HG02938 (cell line): ENCODE measurements at regions not wholly inside any gene's neighbourhood (a gene's known extent, or its start where the extent isn't known, plus 50 kb on each side); places are given as distances from the start of the nearest gene placed in this dataset.

ENCODE experiments used
- ATAC-seq: cut with Tn5 transposase; IDR thresholded peaks from one replicate; pipeline ENCODE4 v1.9.1; 2021; ENCODE audit warnings: mild to moderate bottlenecking, moderate library complexity; ENCODE audit not compliant: unreplicated experiment

- no peak for ATAC-seq
These were observed 181.4 kb downstream of the GAS1 start for GRCh38 chr9:86765746-86766430.

GRCh38 chr9:86764671-86765343 lies 182.5 kb downstream of the GAS1 start:
- ATAC-seq = no peak

- ATAC-seq = no peak
These were observed 183.1 kb downstream of the GAS1 start for GRCh38 chr9:86764221-86764624.

GRCh38 chr9:86763791-86764190 lies 183.5 kb downstream of the GAS1 start:
- ATAC-seq = no peak

GRCh38 chr9:86757382-86757720 lies 190.0 kb downstream of the GAS1 start:
- ATAC-seq = no peak

GRCh38 chr9:86756576-86757381 lies 190.5 kb downstream of the GAS1 start:
- ATAC-seq = no peak

GRCh38 chr9:86755561-86755941 lies 191.8 kb downstream of the GAS1 start:
- no peak for ATAC-seq

- ATAC-seq = no peak
These were observed 192.4 kb downstream of the GAS1 start for GRCh38 chr9:86754581-86755560.

GRCh38 chr9:86753836-86754235 lies 193.5 kb downstream of the GAS1 start:
- ATAC-seq = no peak

GRCh38 chr9:86752733-86753132 lies 194.6 kb downstream of the GAS1 start:
- ATAC-seq = no peak

GRCh38 chr9:86751956-86752355 lies 195.3 kb downstream of the GAS1 start:
- ATAC-seq = no peak

GRCh38 chr9:86751207-86751606 lies 196.1 kb downstream of the GAS1 start:
- no peak for ATAC-seq

GRCh38 chr9:86749894-86750255 lies 197.4 kb downstream of the GAS1 start:
- no peak for ATAC-seq

- no peak for ATAC-seq
These were observed 198.0 kb downstream of the GAS1 start for GRCh38 chr9:86749161-86749893.

GRCh38 chr9:86747711-86748110 lies 199.6 kb downstream of the GAS1 start:
- no peak for ATAC-seq

GRCh38 chr9:86741311-86742208 lies 205.7 kb downstream of the GAS1 start:
- no peak for ATAC-seq

GRCh38 chr9:86735772-86736458 lies 211.4 kb downstream of the GAS1 start:
- ATAC-seq = no peak

GRCh38 chr9:86734771-86735170 lies 212.5 kb downstream of the GAS1 start:
- ATAC-seq = no peak

- ATAC-seq = no peak
These were observed 213.4 kb downstream of the GAS1 start for GRCh38 chr9:86733929-86734328.
